ENCODE measurements at regions not wholly inside any gene's neighbourhood (a gene's known extent, or its start where the extent isn't known, plus 50 kb on each side); places are given as distances from the start of the nearest gene placed in this dataset.

- H3K4me1 ChIP-seq (ENCODE audit: insufficient read depth, low read length), result no peaks in the 10 kb centered on the region
- no peaks in the 10 kb centered on the region for H3K79me2 ChIP-seq (ENCODE audit: insufficient read depth, low read length)
- H3K27me3 ChIP-seq (ENCODE audit: insufficient read depth, low read length, poor library complexity), result no peaks in the 10 kb centered on the region
- ATAC-seq (ENCODE audit: insufficient read depth, low read depth) (no peak), DNase-seq (no peak)
- TF ChIP-seq CTCF (IDR thresholded peaks at IDR 0.05; ENCODE audit: borderline replicate concordance, extremely low read depth, low read length, poor library complexity, severe bottlenecking) (no peak), EZH2 (IDR thresholded peaks at IDR 0.05; ENCODE audit: borderline replicate concordance, low read depth, low read length, severe bottlenecking) (no peak)
- no peak overlapping the region for H3K9ac ChIP-seq (ENCODE audit: low read depth, low read length)
- no peak overlapping the region for H2AFZ ChIP-seq (ENCODE audit: low read depth, low read length)
- no peaks in the 10 kb centered on the region for H4K20me1 ChIP-seq (ENCODE audit: insufficient read depth, low read length)
- no peaks in the 10 kb centered on the region for H3K9me3 ChIP-seq (ENCODE audit: insufficient read depth, low read length, severe bottlenecking)
- no peak overlapping the region for H3K27ac ChIP-seq (ENCODE audit: low read length)
- no peak overlapping the region for H3K4me3 ChIP-seq (ENCODE audit: low read depth in 1 of 2, low read length in 2 of 2)
- no peak overlapping the region for H3K4me2 ChIP-seq (ENCODE audit: insufficient read depth, low read length)
- no peaks in the 10 kb centered on the region for H3K36me3 ChIP-seq (ENCODE audit: insufficient read depth, low read length)
These were observed 161.4 kb downstream of the ICE1 start for GRCh38 chr5:5583832-5584231.

- Histone ChIP-seq H4K20me1 (ENCODE audit: insufficient read depth, low read length) (no peaks in the 10 kb centered on the region), H3K4me3 (ENCODE audit: low read depth in 1 of 2, low read length in 2 of 2) (no peak overlapping the region), H3K27ac (ENCODE audit: low read length) (no peak overlapping the region), H3K36me3 (ENCODE audit: insufficient read depth, low read length) (no peaks in the 10 kb centered on the region), H3K27me3 (ENCODE audit: insufficient read depth, low read length, poor library complexity) (no peaks in the 10 kb centered on the region), H3K9ac (ENCODE audit: low read depth, low read length) (no peak overlapping the region), H3K4me2 (ENCODE audit: insufficient read depth, low read length) (no peak overlapping the region), H3K79me2 (ENCODE audit: insufficient read depth, low read length) (no peaks in the 10 kb centered on the region), H3K9me3 (ENCODE audit: insufficient read depth, low read length, severe bottlenecking) (no peaks in the 10 kb centered on the region), H2AFZ (ENCODE audit: low read depth, low read length) (no peak overlapping the region), H3K4me1 (ENCODE audit: insufficient read depth, low read length) (no peaks in the 10 kb centered on the region)
- no peak for DNase-seq
- no peak for TF ChIP-seq CTCF (IDR thresholded peaks at IDR 0.05; ENCODE audit: borderline replicate concordance, extremely low read depth, low read length, poor library complexity, severe bottlenecking)
- no peak for TF ChIP-seq EZH2 (IDR thresholded peaks at IDR 0.05; ENCODE audit: borderline replicate concordance, low read depth, low read length, severe bottlenecking)
- ATAC-seq (ENCODE audit: insufficient read depth, low read depth), result no peak
These were observed 160.7 kb downstream of the ICE1 start for GRCh38 chr5:5583023-5583765.

- Histone ChIP-seq H3K9me3 (ENCODE audit: insufficient read depth, low read length, severe bottlenecking) (no peaks in the 10 kb centered on the region), H2AFZ (ENCODE audit: low read depth, low read length) (no peak overlapping the region), H3K4me2 (ENCODE audit: insufficient read depth, low read length) (no peak overlapping the region), H3K36me3 (ENCODE audit: insufficient read depth, low read length) (no peaks in the 10 kb centered on the region), H3K9ac (ENCODE audit: low read depth, low read length) (no peak overlapping the region), H4K20me1 (ENCODE audit: insufficient read depth, low read length) (no peaks in the 10 kb centered on the region), H3K79me2 (ENCODE audit: insufficient read depth, low read length) (no peaks in the 10 kb centered on the region), H3K27ac (ENCODE audit: low read length) (no peak overlapping the region), H3K4me1 (ENCODE audit: insufficient read depth, low read length) (no peaks in the 10 kb centered on the region), H3K27me3 (ENCODE audit: insufficient read depth, low read length, poor library complexity) (no peaks in the 10 kb centered on the region), H3K4me3 (ENCODE audit: low read depth in 1 of 2, low read length in 2 of 2) (no peak overlapping the region)
- no peak for TF ChIP-seq EZH2 (IDR thresholded peaks at IDR 0.05; ENCODE audit: borderline replicate concordance, low read depth, low read length, severe bottlenecking)
- TF ChIP-seq CTCF (IDR thresholded peaks at IDR 0.05; ENCODE audit: borderline replicate concordance, extremely low read depth, low read length, poor library complexity, severe bottlenecking), result no peak
- no peak for DNase-seq
- no peak for ATAC-seq (ENCODE audit: insufficient read depth, low read depth)
These were observed 158.6 kb downstream of the ICE1 start for GRCh38 chr5:5581080-5581479.
